Suprapubic skin (tissue), 4 donors: ENCODE measurements at regions not wholly inside any gene's neighbourhood (a gene's known extent, or its start where the extent isn't known, plus 50 kb on each side); places are given as distances from the start of the nearest gene placed in this dataset.

Experiments
- CTCF ChIP-seq, 2 donors: fragments of 200-600 bp in 1 of 2; fragments of 450-650 bp in 1 of 2; sonication (generic) in 1 of 2; IDR thresholded peaks; one replicate each; pipeline ENCODE4 v1.5.1; 2016 to 2019; ENCODE audit warnings: antibody characterized with exemption in 2 of 2, mild to moderate bottlenecking in 1 of 2, moderate library complexity in 1 of 2
- EP300 ChIP-seq: sonication (generic); formaldehyde crosslinking; IDR thresholded peaks from one replicate; pipeline ENCODE4 v1.6.1; 2017; ENCODE audit warnings: antibody characterized with exemption
- POLR2A ChIP-seq, 2 donors: fragments of 450-650 bp; IDR thresholded peaks; one replicate each; pipeline ENCODE4 v1.6.1; 2017; ENCODE audit warnings: antibody characterized with exemption in 2 of 2, mild to moderate bottlenecking in 2 of 2, moderate library complexity in 2 of 2
- POLR2AphosphoS5 ChIP-seq, 3 donors: sonication (generic); formaldehyde crosslinking; IDR thresholded peaks; one replicate each; pipeline ENCODE4 v1.6.1; 2017; ENCODE audit warnings: antibody characterized with exemption in 3 of 3

GRCh38 chr7:89797965-89798598, 356.2 kb upstream of the STEAP1 start:
- no peak for TF ChIP-seq CTCF (IDR thresholded peaks at IDR 0.05)
- no peak for TF ChIP-seq POLR2A (IDR thresholded peaks at IDR 0.05)
- no peak for TF ChIP-seq EP300
- TF ChIP-seq POLR2AphosphoS5 (IDR thresholded peaks at IDR 0.05) = no peak
